ENCODE measurements at regions not wholly inside any gene's neighbourhood (a gene's known extent, or its start where the extent isn't known, plus 50 kb on each side); places are given as distances from the start of the nearest gene placed in this dataset.

- no peak for TF ChIP-seq CTCF (IDR thresholded peaks at IDR 0.05)
- TF ChIP-seq POLR2A (IDR thresholded peaks at IDR 0.05): no peak
These were observed 594.1 kb downstream of the SATB2 start for GRCh38 chr2:198863655-198864054.
